ENCODE measurements at regions not wholly inside any gene's neighbourhood (a gene's known extent, or its start where the extent isn't known, plus 50 kb on each side); places are given as distances from the start of the nearest gene placed in this dataset.

DNA sequence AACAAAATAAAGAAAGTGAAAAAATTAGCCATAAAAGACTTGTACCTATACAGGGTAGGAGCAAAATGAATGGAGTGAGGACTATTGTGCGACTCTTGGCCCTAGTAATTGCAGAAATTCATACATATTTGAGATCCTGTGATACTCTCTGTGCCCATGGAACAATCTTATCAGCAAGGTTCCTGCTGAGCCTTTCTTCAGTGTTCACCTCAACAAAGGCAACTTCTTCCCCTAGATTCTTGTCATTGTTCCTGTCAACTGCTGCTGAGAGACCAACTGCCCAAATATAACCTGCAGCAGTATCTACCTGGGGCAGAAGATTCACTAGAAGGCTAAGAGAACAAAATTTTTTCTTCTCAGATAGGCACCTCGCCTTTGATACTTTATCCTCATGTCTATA, 187.4 kb downstream of the NEBL start:
- TF ChIP-seq CTCF (IDR thresholded peaks at IDR 0.05) (no peak), POLR2A (IDR thresholded peaks at IDR 0.05) (no peak)

Data from esophagus squamous epithelium (tissue), 4 donors.